Mesenchymal stem cell (in vitro differentiated cells and primary cell): ENCODE measurements at regions not wholly inside any gene's neighbourhood (a gene's known extent, or its start where the extent isn't known, plus 50 kb on each side); places are given as distances from the start of the nearest gene placed in this dataset.

Experiments
- DNase-seq: peaks from one replicate; pipeline ENCODE4 v3.0.0-alpha.2; 2013
- H2AFZ ChIP-seq: one replicate; pipeline ENCODE4 v1.6.1; 2013; ENCODE audit warnings: low read depth, mild to moderate bottlenecking, control low read depth, inconsistent platforms, low read length, moderate library complexity
- H2AK5ac ChIP-seq: 2 replicates; pipeline ENCODE4 v1.6.1; 2013; ENCODE audit warnings: low read length, moderate library complexity, mild to moderate bottlenecking, inconsistent platforms; ENCODE audit not compliant: severe bottlenecking
- H2BK120ac ChIP-seq: one replicate; pipeline ENCODE4 v1.6.1; 2013; ENCODE audit warnings: low read depth, mild to moderate bottlenecking, inconsistent platforms, low read length, moderate library complexity
- H2BK12ac ChIP-seq, 2 experiments: one replicate each; pipeline ENCODE4 v1.6.1; 2013; ENCODE audit warnings: inconsistent platforms in 2 of 2, low read length in 2 of 2, mild to moderate bottlenecking in 2 of 2, moderate library complexity in 2 of 2, control low read depth in 1 of 2
- H2BK15ac ChIP-seq: one replicate; pipeline ENCODE4 v1.6.1; 2013; ENCODE audit warnings: mild to moderate bottlenecking, low read depth, inconsistent platforms; ENCODE audit not compliant: poor library complexity, severe bottlenecking
- H2BK5ac ChIP-seq: 2 replicates; pipeline ENCODE4 v1.6.1; 2013; ENCODE audit warnings: low read depth, mild to moderate bottlenecking, low read length, control low read depth, inconsistent platforms; ENCODE audit not compliant: poor library complexity, severe bottlenecking
- H3K14ac ChIP-seq, 2 experiments: one replicate each; pipeline ENCODE4 v1.6.1; 2013; ENCODE audit warnings: inconsistent platforms in 2 of 2, low read length in 2 of 2, control low read depth in 1 of 2, mild to moderate bottlenecking in 1 of 2, moderate library complexity in 1 of 2
- H3K18ac ChIP-seq, 2 experiments: one replicate each; pipeline ENCODE4 v1.6.1; 2013; ENCODE audit warnings: inconsistent platforms in 2 of 2, low read length in 2 of 2, control low read depth in 1 of 2, low read depth in 1 of 2, mild to moderate bottlenecking in 1 of 2
- H3K23ac ChIP-seq, 2 experiments: one replicate each; pipeline ENCODE4 v1.6.1; 2013; ENCODE audit warnings: inconsistent platforms in 2 of 2, low read length in 2 of 2, mild to moderate bottlenecking in 2 of 2, moderate library complexity in 2 of 2, control low read depth in 1 of 2
- H3K27ac ChIP-seq: 2 replicates; pipeline ENCODE4 v1.5.1; 2013; ENCODE audit warnings: mild to moderate bottlenecking, moderate library complexity, low read length, control low read depth, inconsistent platforms; ENCODE audit not compliant: poor library complexity, severe bottlenecking
- H3K27me3 ChIP-seq, 2 experiments: 2 replicates each; pipeline versions ENCODE4 v1.6.1 to v1.7.0; 2013; ENCODE audit warnings: low read length in 2 of 2, mild to moderate bottlenecking in 2 of 2, moderate library complexity in 2 of 2, control low read depth in 1 of 2, inconsistent platforms in 1 of 2; ENCODE audit not compliant: control insufficient read depth in 1 of 2, insufficient read depth in 1 of 2
- H3K36me3 ChIP-seq, 2 experiments: 2 replicates each; pipeline versions ENCODE4 v1.6.1 to v1.7.0; 2013; ENCODE audit warnings: low read length in 2 of 2, control low read depth in 1 of 2, inconsistent platforms in 1 of 2, low read depth in 1 of 2, mild to moderate bottlenecking in 1 of 2; ENCODE audit not compliant: insufficient read depth in 2 of 2, control insufficient read depth in 1 of 2
- H3K4ac ChIP-seq, 2 experiments: one replicate each; pipeline ENCODE4 v1.6.1; 2013; ENCODE audit warnings: inconsistent platforms in 2 of 2, low read length in 2 of 2, mild to moderate bottlenecking in 2 of 2, moderate library complexity in 2 of 2, control low read depth in 1 of 2, low read depth in 1 of 2
- H3K4me1 ChIP-seq: 2 replicates; pipeline ENCODE4 v1.6.1; 2013; ENCODE audit warnings: low read depth, low read length, control low read depth; ENCODE audit not compliant: control insufficient read depth, insufficient read depth
- H3K4me2 ChIP-seq: 2 replicates; pipeline ENCODE4 v1.6.1; 2013; ENCODE audit warnings: low read length, mild to moderate bottlenecking, inconsistent platforms; ENCODE audit not compliant: poor library complexity, severe bottlenecking
- H3K4me3 ChIP-seq, 2 experiments: 2 replicates each; pipeline versions ENCODE4 v1.5.1 to v1.7.0; 2013; ENCODE audit warnings: low read length in 2 of 2, mild to moderate bottlenecking in 2 of 2, control low read depth in 1 of 2, low read depth in 1 of 2; ENCODE audit not compliant: insufficient read depth in 1 of 2
- H3K79me1 ChIP-seq: replicated peaks from 2 replicates; pipeline ENCODE4 v1.6.1; 2013; ENCODE audit warnings: mild to moderate bottlenecking, control low read depth, low read length, inconsistent platforms; ENCODE audit not compliant: poor library complexity, severe bottlenecking
- H3K9ac ChIP-seq: 2 replicates; pipeline ENCODE4 v1.7.0; 2013; ENCODE audit warnings: mild to moderate bottlenecking, low read length, moderate library complexity
- H3K9me3 ChIP-seq: 2 replicates; pipeline ENCODE4 v1.7.0; 2013; ENCODE audit warnings: mild to moderate bottlenecking, low read length; ENCODE audit not compliant: control insufficient read depth
- H4K8ac ChIP-seq: one replicate; pipeline ENCODE4 v1.6.1; 2013; ENCODE audit warnings: inconsistent platforms, mild to moderate bottlenecking, low read length, moderate library complexity
- H4K91ac ChIP-seq: one replicate; pipeline ENCODE4 v1.6.1; 2013; ENCODE audit warnings: mild to moderate bottlenecking, low read length, inconsistent platforms
- WGBS: methylation state at CpG from one replicate; pipeline ENCODE4 v1.1.7; 2013; ENCODE audit warnings: mixed read lengths; 5-methylcytosine and 5-hydroxymethylcytosine counted together

DNA sequence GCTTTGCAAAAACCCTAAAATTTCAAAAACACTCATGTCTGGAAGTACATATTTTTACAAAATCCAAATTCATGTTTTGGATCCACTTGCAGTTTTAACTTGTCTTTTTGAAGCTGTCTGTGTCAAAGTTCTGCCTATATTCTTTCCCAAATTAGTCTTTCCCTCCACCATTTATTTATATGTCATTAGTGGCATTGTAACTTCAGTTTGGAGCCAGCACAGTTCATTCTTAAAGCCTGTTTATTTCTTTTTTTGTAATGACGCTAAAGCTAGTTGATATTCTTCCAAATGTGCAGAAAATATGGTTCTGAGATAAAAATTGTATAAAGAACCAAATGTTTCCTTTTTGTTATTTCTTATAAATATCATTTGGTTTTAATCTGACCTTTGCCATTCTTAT is 2039.3 kb downstream of the OLFM4 start:
- H3K36me3 ChIP-seq: no peaks in the 10 kb centered on the region
- H4K91ac ChIP-seq: no peak overlapping the region
- H3K14ac ChIP-seq: no peak overlapping the region
- H2AFZ ChIP-seq: no peak overlapping the region
- DNase-seq: no peak
- H3K9me3 ChIP-seq: peaks cover 3% of the 10 kb centered on the region
- no peak overlapping the region for H2BK120ac ChIP-seq
- H2BK5ac ChIP-seq: no peak overlapping the region
- H3K9ac ChIP-seq: no peak overlapping the region
- H3K79me1 ChIP-seq: no peaks in the 10 kb centered on the region
- no peaks in the 10 kb centered on the region for H3K27me3 ChIP-seq
- H3K27ac ChIP-seq: no peak overlapping the region
- H3K4ac ChIP-seq: no peak overlapping the region
- H4K8ac ChIP-seq: no peak overlapping the region
- no peak overlapping the region for H2AK5ac ChIP-seq
- no peak overlapping the region for H3K23ac ChIP-seq
- H3K4me3 ChIP-seq: no peak overlapping the region
- H2BK15ac ChIP-seq: no peak overlapping the region
- no peaks in the 10 kb centered on the region for H3K4me1 ChIP-seq
- 100% methylated on average over 1 of the region's 1 CpG for WGBS
- no peak overlapping the region for H3K4me2 ChIP-seq
- H3K18ac ChIP-seq: no peak overlapping the region
- no peak overlapping the region for H2BK12ac ChIP-seq

DNA sequence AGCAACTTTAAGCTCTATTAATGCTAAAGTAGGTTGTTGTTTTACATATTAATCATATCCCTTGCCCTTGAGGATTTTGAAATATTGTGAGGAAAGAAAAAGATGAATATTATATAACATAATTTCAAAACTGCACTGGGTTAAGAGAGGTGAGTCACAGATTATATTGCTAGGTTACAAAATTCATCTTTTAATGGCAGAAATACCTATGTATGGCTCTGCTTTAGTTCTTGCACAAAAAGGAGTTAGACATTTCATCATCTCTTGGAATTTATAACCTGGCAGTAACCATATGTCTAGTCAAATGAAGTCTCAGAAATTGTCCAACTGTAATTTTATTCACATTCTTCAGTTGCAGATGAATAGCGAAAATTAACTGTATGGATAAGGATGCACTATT is 2041.1 kb downstream of the OLFM4 start:
- Histone ChIP-seq H4K8ac (no peak overlapping the region), H3K4me3 (no peak overlapping the region), H3K79me1 (no peaks in the 10 kb centered on the region), H3K27me3 (no peaks in the 10 kb centered on the region), H2BK120ac (no peak overlapping the region), H3K9me3 (peaks cover 7% of the 10 kb centered on the region), H3K36me3 (no peaks in the 10 kb centered on the region), H3K9ac (no peak overlapping the region), H3K27ac (no peak overlapping the region), H4K91ac (no peak overlapping the region), H2AK5ac (no peak overlapping the region), H3K18ac (no peak overlapping the region), H3K4ac (no peak overlapping the region), H3K4me2 (no peak overlapping the region), H2BK5ac (no peak overlapping the region), H2BK15ac (no peak overlapping the region), H3K14ac (no peak overlapping the region), H3K4me1 (no peaks in the 10 kb centered on the region), H2BK12ac (no peak overlapping the region), H2AFZ (no peak overlapping the region), H3K23ac (no peak overlapping the region)
- WGBS: no CpG with 5 or more reads among the region's 1 CpG
- no peak for DNase-seq

GRCh38 chr13:55073000-55073399 is 2044.4 kb downstream of the OLFM4 start:
- Histone ChIP-seq H3K18ac (no peak overlapping the region), H2BK12ac (no peak overlapping the region), H4K8ac (no peak overlapping the region), H3K79me1 (no peaks in the 10 kb centered on the region), H3K14ac (no peak overlapping the region), H3K4me3 (no peak overlapping the region), H2AK5ac (no peak overlapping the region), H3K27me3 (no peaks in the 10 kb centered on the region), H2BK5ac (no peak overlapping the region), H2AFZ (no peak overlapping the region), H3K9me3 (peaks cover 7% of the 10 kb centered on the region), H3K9ac (no peak overlapping the region), H3K4me2 (no peak overlapping the region), H3K23ac (no peak overlapping the region), H3K27ac (no peak overlapping the region), H3K4me1 (no peaks in the 10 kb centered on the region), H4K91ac (no peak overlapping the region), H3K4ac (no peak overlapping the region), H2BK120ac (no peak overlapping the region), H2BK15ac (no peak overlapping the region), H3K36me3 (no peaks in the 10 kb centered on the region)
- DNase-seq: no peak
- WGBS: 79% methylated on average over 3 of the region's 3 CpGs

DNA sequence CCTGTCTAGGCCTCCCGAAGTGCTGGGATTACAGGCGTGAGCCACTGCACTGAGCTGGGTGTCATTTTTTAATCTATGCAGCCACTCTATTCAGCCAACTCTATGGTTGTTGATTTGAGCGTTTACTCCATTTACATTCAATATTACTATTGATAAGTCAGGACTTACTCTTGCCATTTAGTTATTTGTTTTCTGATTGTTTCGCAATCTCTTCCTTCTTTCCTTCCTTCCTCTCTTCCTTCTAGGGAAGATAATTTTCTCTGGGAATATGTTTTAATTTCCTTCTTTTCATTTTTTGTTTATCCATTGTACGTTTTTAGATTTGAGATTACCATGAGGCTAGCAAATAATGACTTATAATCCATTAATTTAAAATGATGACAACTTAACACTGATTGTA is 2056.0 kb downstream of the OLFM4 start:
- Histone ChIP-seq H3K27ac (no peak overlapping the region), H3K4ac (no peak overlapping the region), H3K18ac (no peak overlapping the region), H3K79me1 (no peaks in the 10 kb centered on the region), H3K4me1 (no peaks in the 10 kb centered on the region), H3K23ac (no peak overlapping the region), H3K9ac (no peak overlapping the region), H3K27me3 (no peaks in the 10 kb centered on the region), H2AFZ (no peak overlapping the region), H4K8ac (no peak overlapping the region), H2BK12ac (no peak overlapping the region), H3K36me3 (no peaks in the 10 kb centered on the region), H3K9me3 (peaks cover 12% of the 10 kb centered on the region), H3K4me3 (no peak overlapping the region), H4K91ac (no peak overlapping the region), H2BK120ac (no peak overlapping the region), H2BK5ac (no peak overlapping the region), H3K14ac (no peak overlapping the region), H2BK15ac (no peak overlapping the region), H3K4me2 (no peak overlapping the region), H2AK5ac (no peak overlapping the region)
- WGBS: 100% methylated on average over 2 of the region's 5 CpGs
- no peak for DNase-seq
